Type B pancreatic cell (in vitro differentiated cells): ENCODE measurements at regions not wholly inside any gene's neighbourhood (a gene's known extent, or its start where the extent isn't known, plus 50 kb on each side); places are given as distances from the start of the nearest gene placed in this dataset.

Experiments
- DNase-seq: peaks from one replicate; pipeline ENCODE4 v3.0.0; 2021; ENCODE audit warnings: mixed read lengths; ENCODE audit not compliant: unreplicated experiment; ENCODE audit errors: extremely low spot score
- H3K27ac Mint-ChIP-seq: 2 replicates; pipeline ENCODE4 v1.8.0; 2021; ENCODE audit warnings: mild to moderate bottlenecking, mixed read lengths
- H3K27me3 Mint-ChIP-seq: 2 replicates; pipeline ENCODE4 v1.8.0; 2021; ENCODE audit warnings: mixed read lengths
- H3K36me3 Mint-ChIP-seq: 2 replicates; pipeline ENCODE4 v1.8.0; 2021; ENCODE audit warnings: mixed read lengths
- H3K4me1 Mint-ChIP-seq: one replicate; pipeline ENCODE4 v1.8.0; 2021; ENCODE audit warnings: mixed read lengths; ENCODE audit not compliant: unreplicated experiment
- H3K4me3 Mint-ChIP-seq: 2 replicates; pipeline ENCODE4 v1.8.0; 2021; ENCODE audit warnings: mild to moderate bottlenecking, mixed read lengths
- H3K9me3 Mint-ChIP-seq: 2 replicates; pipeline ENCODE4 v1.8.0; 2021; ENCODE audit warnings: mixed read lengths
- TF ChIP-seq, protein P1 (sequence below): fragments of 200-600 bp; sonication (generic); conservative IDR thresholded peaks from 2 replicates; pipeline ENCODE4 v1.5.0; 2021; ENCODE audit warnings: antibody characterized with exemption, mild to moderate bottlenecking

DNA sequence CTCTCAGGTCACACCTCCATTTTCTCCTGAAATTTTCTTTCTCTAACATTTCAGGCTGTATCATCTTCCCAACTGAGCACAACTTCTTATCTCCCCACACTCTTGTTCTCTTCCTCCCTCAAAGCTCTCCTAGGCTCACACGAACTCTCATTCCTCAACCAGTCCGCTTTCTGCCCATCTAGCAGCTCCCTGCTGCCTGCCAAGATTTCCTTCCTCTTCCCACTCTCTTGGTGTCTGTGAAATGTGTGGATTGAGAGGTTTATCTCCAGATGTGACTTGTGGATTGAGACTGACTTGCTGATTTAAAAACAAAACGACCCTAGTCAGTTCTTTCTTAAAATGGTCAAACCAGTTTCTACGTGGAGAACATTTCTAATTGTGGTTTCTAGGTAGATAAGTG is 106.3 kb downstream of the MTNR1B start:
- peaks cover 3% of the 10 kb centered on the region for H3K27me3 Mint-ChIP-seq
- H3K4me1 Mint-ChIP-seq = no peaks in the 10 kb centered on the region
- no peak overlapping the region for H3K27ac Mint-ChIP-seq
- H3K9me3 Mint-ChIP-seq = peaks cover 10% of the 10 kb centered on the region
- H3K36me3 Mint-ChIP-seq = no peaks in the 10 kb centered on the region
- DNase-seq = no peak
- TF ChIP-seq, protein P1, sequence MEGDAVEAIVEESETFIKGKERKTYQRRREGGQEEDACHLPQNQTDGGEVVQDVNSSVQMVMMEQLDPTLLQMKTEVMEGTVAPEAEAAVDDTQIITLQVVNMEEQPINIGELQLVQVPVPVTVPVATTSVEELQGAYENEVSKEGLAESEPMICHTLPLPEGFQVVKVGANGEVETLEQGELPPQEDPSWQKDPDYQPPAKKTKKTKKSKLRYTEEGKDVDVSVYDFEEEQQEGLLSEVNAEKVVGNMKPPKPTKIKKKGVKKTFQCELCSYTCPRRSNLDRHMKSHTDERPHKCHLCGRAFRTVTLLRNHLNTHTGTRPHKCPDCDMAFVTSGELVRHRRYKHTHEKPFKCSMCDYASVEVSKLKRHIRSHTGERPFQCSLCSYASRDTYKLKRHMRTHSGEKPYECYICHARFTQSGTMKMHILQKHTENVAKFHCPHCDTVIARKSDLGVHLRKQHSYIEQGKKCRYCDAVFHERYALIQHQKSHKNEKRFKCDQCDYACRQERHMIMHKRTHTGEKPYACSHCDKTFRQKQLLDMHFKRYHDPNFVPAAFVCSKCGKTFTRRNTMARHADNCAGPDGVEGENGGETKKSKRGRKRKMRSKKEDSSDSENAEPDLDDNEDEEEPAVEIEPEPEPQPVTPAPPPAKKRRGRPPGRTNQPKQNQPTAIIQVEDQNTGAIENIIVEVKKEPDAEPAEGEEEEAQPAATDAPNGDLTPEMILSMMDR = no peak
- no peak overlapping the region for H3K4me3 Mint-ChIP-seq

DNA sequence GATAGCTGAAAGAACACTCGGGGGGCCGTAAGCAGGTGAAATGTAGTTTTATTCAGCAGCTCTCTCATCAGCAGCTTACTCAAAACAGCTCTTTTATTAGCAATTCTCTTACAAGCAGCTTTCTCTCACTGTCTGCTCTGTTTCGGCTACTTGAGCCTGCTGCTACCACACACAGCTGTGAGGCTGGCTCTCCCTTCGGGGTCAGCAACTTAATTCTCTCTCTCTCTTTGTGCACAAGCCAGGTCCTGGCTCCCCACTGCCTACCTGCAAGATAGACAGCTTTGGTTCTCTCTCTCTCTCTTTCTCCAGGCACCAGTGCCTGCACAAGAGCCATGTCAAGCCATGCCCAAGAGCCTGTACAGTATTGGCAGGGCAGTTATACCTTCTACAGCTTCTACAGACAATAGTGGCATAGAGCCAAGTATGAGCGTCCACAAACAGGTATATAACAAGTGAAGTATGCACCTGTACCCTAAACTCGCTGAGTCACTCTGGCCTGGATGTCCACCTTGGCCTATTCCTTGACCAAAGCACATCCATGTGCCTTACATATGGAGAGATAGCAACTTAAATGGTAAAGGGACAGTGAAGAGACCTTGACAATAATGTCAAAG is 110.8 kb downstream of the MTNR1B start:
- no peak for DNase-seq
- Mint-ChIP-seq H3K9me3 (no peaks in the 10 kb centered on the region), H3K27me3 (peaks cover 11% of the 10 kb centered on the region), H3K4me1 (no peaks in the 10 kb centered on the region), H3K36me3 (no peaks in the 10 kb centered on the region), H3K27ac (no peak overlapping the region), H3K4me3 (no peak overlapping the region)
- TF ChIP-seq, protein P1 = no peak

DNA sequence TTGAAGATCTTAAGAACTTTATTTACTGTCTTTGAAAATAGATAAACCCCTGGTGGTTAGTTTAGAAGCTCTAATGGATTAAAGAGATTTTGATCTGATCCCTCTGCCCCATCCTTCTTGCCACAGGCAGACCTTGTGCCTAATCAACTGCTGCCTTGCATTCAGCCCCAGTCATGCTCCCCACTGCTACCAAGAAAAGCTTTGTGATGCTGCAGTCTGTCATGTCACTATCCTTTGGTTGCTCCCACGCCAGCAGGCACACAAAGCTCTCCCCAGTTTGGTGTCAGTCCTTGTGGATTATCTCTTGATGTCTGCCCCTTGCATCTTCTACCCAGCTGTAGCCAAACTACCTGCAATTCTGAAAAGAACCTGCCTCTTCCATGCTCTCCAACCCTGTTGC is 112.2 kb downstream of the MTNR1B start:
- Mint-ChIP-seq H3K27ac (no peak overlapping the region), H3K4me1 (no peaks in the 10 kb centered on the region), H3K9me3 (no peaks in the 10 kb centered on the region), H3K4me3 (no peak overlapping the region), H3K27me3 (peaks cover 11% of the 10 kb centered on the region), H3K36me3 (no peaks in the 10 kb centered on the region)
- DNase-seq = no peak
- TF ChIP-seq, protein P1 = no peak

DNA sequence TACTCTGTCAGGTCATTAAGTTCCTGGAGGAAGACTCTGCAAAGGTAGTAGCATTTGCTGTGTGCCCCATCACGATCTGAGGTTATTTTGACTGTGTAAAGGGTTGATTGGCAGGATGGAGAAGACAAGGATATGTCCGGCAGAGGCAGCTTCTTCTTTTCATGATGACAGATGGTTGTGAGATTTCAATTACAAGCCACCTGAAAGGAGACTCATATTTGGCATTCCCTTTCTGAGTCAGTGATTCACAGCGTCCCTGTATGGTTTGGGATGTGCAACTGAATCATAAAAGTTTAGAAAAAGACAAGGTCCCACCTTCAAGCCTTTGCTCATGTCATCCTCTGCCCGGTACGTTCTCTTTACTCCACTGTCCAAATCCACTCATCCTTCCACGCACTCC is 113.4 kb downstream of the MTNR1B start:
- no peak for DNase-seq
- no peak overlapping the region for H3K27ac Mint-ChIP-seq
- no peaks in the 10 kb centered on the region for H3K4me1 Mint-ChIP-seq
- H3K27me3 Mint-ChIP-seq = peaks cover 11% of the 10 kb centered on the region
- H3K9me3 Mint-ChIP-seq = no peaks in the 10 kb centered on the region
- no peak overlapping the region for H3K4me3 Mint-ChIP-seq
- TF ChIP-seq, protein P1 = no peak
- H3K36me3 Mint-ChIP-seq = no peaks in the 10 kb centered on the region

DNA sequence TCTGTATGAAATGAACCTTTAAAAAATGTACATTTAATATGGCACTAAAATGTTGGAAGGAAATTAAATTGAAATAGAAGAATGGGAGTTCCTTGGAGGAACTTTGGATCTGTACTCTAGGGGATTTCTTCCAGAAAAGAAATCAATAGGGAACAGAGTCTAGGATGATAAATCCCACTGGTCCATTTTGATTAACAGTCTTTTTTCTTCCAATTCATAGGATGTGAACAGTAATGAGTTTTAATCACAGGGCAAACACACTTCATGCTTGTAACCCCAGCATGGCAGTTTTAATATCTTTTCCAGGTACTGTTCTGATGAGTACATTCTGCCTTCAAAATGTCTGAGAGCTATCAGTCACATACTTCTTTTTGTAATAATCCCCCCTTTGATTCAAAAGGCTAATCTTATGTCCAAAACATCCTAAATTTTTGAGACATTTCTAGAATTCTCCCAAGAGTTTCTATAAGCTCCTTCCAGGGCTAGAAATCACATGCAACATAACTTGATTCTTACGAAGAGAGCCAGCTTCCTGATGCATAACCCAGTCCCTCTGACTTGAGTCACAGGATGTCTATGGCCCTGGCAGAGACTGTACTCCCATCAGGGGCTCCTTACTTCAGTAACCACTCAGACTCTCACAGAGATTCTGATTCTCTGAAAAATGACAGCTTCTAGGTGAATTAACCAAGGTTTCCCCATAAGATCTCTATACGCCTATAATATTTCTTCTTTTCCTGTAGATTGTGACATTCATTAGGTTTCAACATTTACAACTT is 112.9 kb downstream of the SLC36A4 start:
- DNase-seq = no peak
- TF ChIP-seq, protein P1 = no peak
- peaks cover 13% of the 10 kb centered on the region for H3K27me3 Mint-ChIP-seq
- H3K9me3 Mint-ChIP-seq = no peaks in the 10 kb centered on the region
- no peak overlapping the region for H3K4me3 Mint-ChIP-seq
- peaks cover 4% of the 10 kb centered on the region for H3K4me1 Mint-ChIP-seq
- H3K36me3 Mint-ChIP-seq = no peaks in the 10 kb centered on the region
- no peak overlapping the region for H3K27ac Mint-ChIP-seq
